ENCODE measurements at regions not wholly inside any gene's neighbourhood (a gene's known extent, or its start where the extent isn't known, plus 50 kb on each side); places are given as distances from the start of the nearest gene placed in this dataset.

DNA sequence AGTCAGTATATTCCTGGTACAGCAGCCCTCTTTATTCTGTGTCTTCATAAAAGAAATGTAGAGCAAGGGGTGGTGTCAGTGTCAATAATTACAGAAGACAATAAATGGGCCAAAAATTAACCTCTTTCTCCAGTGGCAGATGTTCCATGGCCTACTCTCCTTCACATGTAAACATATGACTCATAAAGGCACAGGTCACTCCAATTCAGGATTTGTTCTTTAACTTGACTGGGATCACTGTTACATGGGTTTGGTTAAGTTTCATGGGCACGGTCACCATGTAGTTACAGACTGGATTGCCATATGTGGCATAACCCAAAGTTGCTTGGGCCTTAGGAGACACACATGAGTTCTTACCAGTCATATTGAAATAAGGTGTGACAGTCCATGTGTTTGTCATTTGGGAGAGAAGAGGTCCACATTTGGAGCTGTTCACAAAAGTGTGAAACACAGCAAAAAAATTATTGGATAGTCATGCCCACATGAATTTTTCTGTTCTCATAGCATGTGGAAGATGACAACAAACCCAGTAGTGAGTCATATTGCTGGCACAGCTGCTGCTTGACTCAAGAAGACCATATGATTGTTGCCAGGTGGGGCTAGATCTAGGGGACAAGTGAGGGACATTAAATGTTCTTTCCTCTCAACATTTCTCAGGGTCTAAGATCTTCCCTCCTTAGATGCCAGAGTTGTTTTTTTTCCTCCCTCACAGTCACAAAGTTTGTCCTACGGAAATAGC is 68.1 kb upstream of the HTR2A start:
- no peaks in the 10 kb centered on the region for H3K36me3 ChIP-seq (ENCODE audit: control insufficient read depth in 4 of 4, insufficient read depth in 3 of 4, low read depth in 1 of 4, low read length in 3 of 4)
- H3K9ac ChIP-seq (ENCODE audit: low read depth in 1 of 2, low read length in 2 of 2), result no peak overlapping the region
- WGBS, result 50% methylated on average over 2 of the region's 2 CpGs
- no peak overlapping the region for H3K4me3 ChIP-seq (ENCODE audit: low read depth in 1 of 3, low read length in 3 of 3)
- H3K4me1 ChIP-seq (ENCODE audit: control insufficient read depth in 4 of 4, insufficient read depth in 4 of 4, low read length in 3 of 4), result no peaks in the 10 kb centered on the region
- TF ChIP-seq, protein P1, sequence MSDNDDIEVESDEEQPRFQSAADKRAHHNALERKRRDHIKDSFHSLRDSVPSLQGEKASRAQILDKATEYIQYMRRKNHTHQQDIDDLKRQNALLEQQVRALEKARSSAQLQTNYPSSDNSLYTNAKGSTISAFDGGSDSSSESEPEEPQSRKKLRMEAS (IDR thresholded peaks at IDR 0.05), result no peak
- TF ChIP-seq, protein P2, sequence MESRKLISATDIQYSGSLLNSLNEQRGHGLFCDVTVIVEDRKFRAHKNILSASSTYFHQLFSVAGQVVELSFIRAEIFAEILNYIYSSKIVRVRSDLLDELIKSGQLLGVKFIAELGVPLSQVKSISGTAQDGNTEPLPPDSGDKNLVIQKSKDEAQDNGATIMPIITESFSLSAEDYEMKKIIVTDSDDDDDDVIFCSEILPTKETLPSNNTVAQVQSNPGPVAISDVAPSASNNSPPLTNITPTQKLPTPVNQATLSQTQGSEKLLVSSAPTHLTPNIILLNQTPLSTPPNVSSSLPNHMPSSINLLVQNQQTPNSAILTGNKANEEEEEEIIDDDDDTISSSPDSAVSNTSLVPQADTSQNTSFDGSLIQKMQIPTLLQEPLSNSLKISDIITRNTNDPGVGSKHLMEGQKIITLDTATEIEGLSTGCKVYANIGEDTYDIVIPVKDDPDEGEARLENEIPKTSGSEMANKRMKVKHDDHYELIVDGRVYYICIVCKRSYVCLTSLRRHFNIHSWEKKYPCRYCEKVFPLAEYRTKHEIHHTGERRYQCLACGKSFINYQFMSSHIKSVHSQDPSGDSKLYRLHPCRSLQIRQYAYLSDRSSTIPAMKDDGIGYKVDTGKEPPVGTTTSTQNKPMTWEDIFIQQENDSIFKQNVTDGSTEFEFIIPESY (IDR thresholded peaks at IDR 0.05), result no peak
- no peak for TF ChIP-seq YY1 (IDR thresholded peaks at IDR 0.05)
- TF ChIP-seq TAF1 (conservative IDR thresholded peaks at IDR 0.05), result no peak
- TF ChIP-seq, protein P3, sequence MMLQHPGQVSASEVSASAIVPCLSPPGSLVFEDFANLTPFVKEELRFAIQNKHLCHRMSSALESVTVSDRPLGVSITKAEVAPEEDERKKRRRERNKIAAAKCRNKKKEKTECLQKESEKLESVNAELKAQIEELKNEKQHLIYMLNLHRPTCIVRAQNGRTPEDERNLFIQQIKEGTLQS (IDR thresholded peaks at IDR 0.05), result no peak
- TF ChIP-seq HNF4G (IDR thresholded peaks at IDR 0.05), result no peak
- no peak for TF ChIP-seq RAD21 (IDR thresholded peaks at IDR 0.05)
- TF ChIP-seq, protein P4, sequence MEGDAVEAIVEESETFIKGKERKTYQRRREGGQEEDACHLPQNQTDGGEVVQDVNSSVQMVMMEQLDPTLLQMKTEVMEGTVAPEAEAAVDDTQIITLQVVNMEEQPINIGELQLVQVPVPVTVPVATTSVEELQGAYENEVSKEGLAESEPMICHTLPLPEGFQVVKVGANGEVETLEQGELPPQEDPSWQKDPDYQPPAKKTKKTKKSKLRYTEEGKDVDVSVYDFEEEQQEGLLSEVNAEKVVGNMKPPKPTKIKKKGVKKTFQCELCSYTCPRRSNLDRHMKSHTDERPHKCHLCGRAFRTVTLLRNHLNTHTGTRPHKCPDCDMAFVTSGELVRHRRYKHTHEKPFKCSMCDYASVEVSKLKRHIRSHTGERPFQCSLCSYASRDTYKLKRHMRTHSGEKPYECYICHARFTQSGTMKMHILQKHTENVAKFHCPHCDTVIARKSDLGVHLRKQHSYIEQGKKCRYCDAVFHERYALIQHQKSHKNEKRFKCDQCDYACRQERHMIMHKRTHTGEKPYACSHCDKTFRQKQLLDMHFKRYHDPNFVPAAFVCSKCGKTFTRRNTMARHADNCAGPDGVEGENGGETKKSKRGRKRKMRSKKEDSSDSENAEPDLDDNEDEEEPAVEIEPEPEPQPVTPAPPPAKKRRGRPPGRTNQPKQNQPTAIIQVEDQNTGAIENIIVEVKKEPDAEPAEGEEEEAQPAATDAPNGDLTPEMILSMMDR (IDR thresholded peaks at IDR 0.05; ENCODE audit: low read depth, low read length, missing input control), result no peak
- TF ChIP-seq NR2F2 (IDR thresholded peaks at IDR 0.05), result no peak
- no peak for TF ChIP-seq FOXA1 (IDR thresholded peaks at IDR 0.05)
- TF ChIP-seq EGR1 (IDR thresholded peaks at IDR 0.05; ENCODE audit: low read depth in 2 of 2), result no peak
- TF ChIP-seq, protein P5, sequence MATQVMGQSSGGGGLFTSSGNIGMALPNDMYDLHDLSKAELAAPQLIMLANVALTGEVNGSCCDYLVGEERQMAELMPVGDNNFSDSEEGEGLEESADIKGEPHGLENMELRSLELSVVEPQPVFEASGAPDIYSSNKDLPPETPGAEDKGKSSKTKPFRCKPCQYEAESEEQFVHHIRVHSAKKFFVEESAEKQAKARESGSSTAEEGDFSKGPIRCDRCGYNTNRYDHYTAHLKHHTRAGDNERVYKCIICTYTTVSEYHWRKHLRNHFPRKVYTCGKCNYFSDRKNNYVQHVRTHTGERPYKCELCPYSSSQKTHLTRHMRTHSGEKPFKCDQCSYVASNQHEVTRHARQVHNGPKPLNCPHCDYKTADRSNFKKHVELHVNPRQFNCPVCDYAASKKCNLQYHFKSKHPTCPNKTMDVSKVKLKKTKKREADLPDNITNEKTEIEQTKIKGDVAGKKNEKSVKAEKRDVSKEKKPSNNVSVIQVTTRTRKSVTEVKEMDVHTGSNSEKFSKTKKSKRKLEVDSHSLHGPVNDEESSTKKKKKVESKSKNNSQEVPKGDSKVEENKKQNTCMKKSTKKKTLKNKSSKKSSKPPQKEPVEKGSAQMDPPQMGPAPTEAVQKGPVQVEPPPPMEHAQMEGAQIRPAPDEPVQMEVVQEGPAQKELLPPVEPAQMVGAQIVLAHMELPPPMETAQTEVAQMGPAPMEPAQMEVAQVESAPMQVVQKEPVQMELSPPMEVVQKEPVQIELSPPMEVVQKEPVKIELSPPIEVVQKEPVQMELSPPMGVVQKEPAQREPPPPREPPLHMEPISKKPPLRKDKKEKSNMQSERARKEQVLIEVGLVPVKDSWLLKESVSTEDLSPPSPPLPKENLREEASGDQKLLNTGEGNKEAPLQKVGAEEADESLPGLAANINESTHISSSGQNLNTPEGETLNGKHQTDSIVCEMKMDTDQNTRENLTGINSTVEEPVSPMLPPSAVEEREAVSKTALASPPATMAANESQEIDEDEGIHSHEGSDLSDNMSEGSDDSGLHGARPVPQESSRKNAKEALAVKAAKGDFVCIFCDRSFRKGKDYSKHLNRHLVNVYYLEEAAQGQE (IDR thresholded peaks at IDR 0.05), result no peak
- TF ChIP-seq GABPA (IDR thresholded peaks at IDR 0.05 in 1 of 2, conservative IDR thresholded peaks at IDR 0.05 in 1 of 2), result no peak
- H3K27me3 ChIP-seq (ENCODE audit: control insufficient read depth in 4 of 4, insufficient read depth in 4 of 4, low read length in 3 of 4), result no peaks in the 10 kb centered on the region
- no peaks in the 10 kb centered on the region for H3K9me3 ChIP-seq (ENCODE audit: control insufficient read depth in 4 of 4, low read length in 3 of 4)
- no peak overlapping the region for H3K27ac ChIP-seq (ENCODE audit: low read depth in 1 of 2, low read length in 2 of 2)
- no peak for DNase-seq (ENCODE audit: low spot score)

DNA sequence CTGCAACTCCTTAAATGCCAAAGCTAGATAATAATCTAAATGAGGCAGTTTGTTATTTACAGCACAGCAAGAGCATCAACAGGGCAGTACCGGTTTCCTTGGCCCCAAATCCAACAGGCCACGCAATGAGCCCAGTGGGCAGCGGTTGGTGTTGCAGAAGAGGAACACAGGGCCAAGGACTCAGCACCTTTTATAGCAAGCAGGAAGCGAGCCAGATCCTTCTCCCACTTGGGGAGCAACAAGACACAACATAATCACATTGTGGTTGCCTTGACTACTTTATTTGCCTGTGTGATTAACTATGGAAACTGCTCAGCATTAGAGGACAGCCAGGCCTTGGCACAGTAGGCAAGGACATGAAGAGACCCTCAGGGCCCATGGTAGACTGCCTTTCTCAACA is 67.1 kb upstream of the HTR2A start:
- Histone ChIP-seq H3K27me3 (ENCODE audit: control insufficient read depth in 4 of 4, insufficient read depth in 4 of 4, low read length in 3 of 4) (no peaks in the 10 kb centered on the region), H3K4me3 (ENCODE audit: low read depth in 1 of 3, low read length in 3 of 3) (no peak overlapping the region), H3K9me3 (ENCODE audit: control insufficient read depth in 4 of 4, low read length in 3 of 4) (no peaks in the 10 kb centered on the region), H3K36me3 (ENCODE audit: control insufficient read depth in 4 of 4, insufficient read depth in 3 of 4, low read depth in 1 of 4, low read length in 3 of 4) (no peaks in the 10 kb centered on the region), H3K4me1 (ENCODE audit: control insufficient read depth in 4 of 4, insufficient read depth in 4 of 4, low read length in 3 of 4) (no peaks in the 10 kb centered on the region), H3K9ac (ENCODE audit: low read depth in 1 of 2, low read length in 2 of 2) (no peak overlapping the region), H3K27ac (ENCODE audit: low read depth in 1 of 2, low read length in 2 of 2) (no peak overlapping the region)
- DNase-seq (ENCODE audit: low spot score), result no peak
- 84% methylated on average over 4 of the region's 4 CpGs for WGBS
- TF ChIP-seq TAF1 (conservative IDR thresholded peaks at IDR 0.05), result no peak
- TF ChIP-seq RXRA (IDR thresholded peaks at IDR 0.05), result no peak
- no peak for TF ChIP-seq FOXA2 (IDR thresholded peaks at IDR 0.05)
- no peak for TF ChIP-seq GABPA (IDR thresholded peaks at IDR 0.05 in 1 of 2, conservative IDR thresholded peaks at IDR 0.05 in 1 of 2)
- TF ChIP-seq, protein P4 (IDR thresholded peaks at IDR 0.05; ENCODE audit: low read depth, low read length, missing input control), result no peak
- TF ChIP-seq, protein P3 (IDR thresholded peaks at IDR 0.05), result no peak
- TF ChIP-seq NR2F2 (IDR thresholded peaks at IDR 0.05), result no peak
- no peak for TF ChIP-seq JUND (IDR thresholded peaks at IDR 0.05)
- TF ChIP-seq, protein P2 (IDR thresholded peaks at IDR 0.05), result no peak
